Heart right ventricle (tissue), 16 donors: ENCODE measurements at regions not wholly inside any gene's neighbourhood (a gene's known extent, or its start where the extent isn't known, plus 50 kb on each side); places are given as distances from the start of the nearest gene placed in this dataset.

Experiments
- ATAC-seq, 8 donors: fragments of 200-7000 bp; cut with Tn5 transposase; one replicate each; pipeline ENCODE4 v1.9.1; 2020; ENCODE audit warnings: mild to moderate bottlenecking in 8 of 8, moderate library complexity in 8 of 8, moderate number of reproducible peaks in 1 of 8
- DNase-seq, 2 donors: peaks; one replicate each; pipeline ENCODE4 v3.0.0-alpha.2; 2020
- H3K27ac ChIP-seq, 10 donors: fragments of 200-600 bp; sonication (generic) in 2 of 10; one replicate each; pipeline versions ENCODE4 v1.5.0 to v1.8.0; 2020 to 2022; ENCODE audit warnings: mild to moderate bottlenecking in 3 of 10
- H3K27me3 ChIP-seq, 7 donors: fragments of 200-600 bp; one replicate each; pipeline ENCODE4 v1.8.0; 2021 to 2022; ENCODE audit warnings: mild to moderate bottlenecking in 2 of 7
- H3K36me3 ChIP-seq, 9 donors: fragments of 200-600 bp; sonication (generic) in 1 of 9; one replicate each; pipeline versions ENCODE4 v1.5.0 to v1.8.0; 2020 to 2022; ENCODE audit warnings: mild to moderate bottlenecking in 2 of 9
- H3K4me1 ChIP-seq, 9 donors: fragments of 200-600 bp; sonication (generic) in 1 of 9; one replicate each; pipeline versions ENCODE4 v1.5.0 to v1.8.0; 2020 to 2022; ENCODE audit warnings: mild to moderate bottlenecking in 4 of 9
- H3K4me3 ChIP-seq, 10 donors: fragments of 200-600 bp; sonication (generic) in 2 of 10; one replicate each; pipeline versions ENCODE4 v1.5.0 to v1.8.0; 2020 to 2022; ENCODE audit warnings: mild to moderate bottlenecking in 7 of 10, moderate library complexity in 2 of 10
- H3K9me3 ChIP-seq, 11 donors: fragments of 200-600 bp in 10 of 11; sonication (generic) in 2 of 11; one replicate each; pipeline versions ENCODE4 v1.5.0 to v1.8.0; 2013 to 2022; ENCODE audit warnings: mild to moderate bottlenecking in 2 of 11, control low read depth in 1 of 11, moderate library complexity in 1 of 11
- WGBS, 2 donors: extraction: QIAGEN DNeasy Blood & Tissue Kit; methylation state at CpG; one replicate each; pipeline ENCODE4 v1.1.7; 2013; ENCODE audit warnings: inconsistent platforms in 1 of 2; 5-methylcytosine and 5-hydroxymethylcytosine counted together
- intact Hi-C, 10 donors: fragments of 100-400 bp; cut with DNase I; formaldehyde crosslinking; loops; one replicate each; pipeline versions ENCODE4 v1.11.1 to v1.14.2; 2022
- TF ChIP-seq, protein P1 (sequence below), 9 donors: fragments of 200-600 bp; sonication (generic) in 2 of 9; IDR thresholded peaks; one replicate each; pipeline versions ENCODE4 v1.5.0 to v1.8.0; 2021 to 2022; ENCODE audit warnings: antibody characterized with exemption in 9 of 9, mild to moderate bottlenecking in 5 of 9, moderate library complexity in 1 of 9
- donor health status: Arrhythmogenic right ventricular cardiomyopathy.
- donor health status: ischemic (EF 13 %, LVEDD 7.1; RV severe dilation, severe dysfunction).
- donor health status: healthy with polysubstance abuse.
- donor health status: DM: no; HTN: yes; CAD: no.
- donor health status: DM: no; HTN: no; CAD: no.
- donor health status: ischemic (EF 25% LVEDD 6.9; RV normal size, moderate dysfunction).
- donor health status: ischemic (EF 25% LVEDD 5.7; RV mildly dilated, moderate dysfunction).
- donor health status: healthy.
- donor health status: DM: yes; HTN: yes; CAD: no.
- donor health status: Ischemic cardiomyopathy.
- donor health status: ischemic (EF 35%, LVEDD 5.7; RV mildly dilated, moderate dysfunction).
- donor health status: nonischemic (EF 11% LVEDD 7.7; RV severe dilation, severe dysfunction).
- donor health status: DM: yes; HTN: yes; CAD: no.
- donor health status: PGD.
- donor health status: ischemic (EF 29% LVEDD 5.4; RV normal size, mild dysfunction).
- donor health status: nonischemic (EF 23%, LVEDD 6.1; RV moderate dilation, normal function).

DNA sequence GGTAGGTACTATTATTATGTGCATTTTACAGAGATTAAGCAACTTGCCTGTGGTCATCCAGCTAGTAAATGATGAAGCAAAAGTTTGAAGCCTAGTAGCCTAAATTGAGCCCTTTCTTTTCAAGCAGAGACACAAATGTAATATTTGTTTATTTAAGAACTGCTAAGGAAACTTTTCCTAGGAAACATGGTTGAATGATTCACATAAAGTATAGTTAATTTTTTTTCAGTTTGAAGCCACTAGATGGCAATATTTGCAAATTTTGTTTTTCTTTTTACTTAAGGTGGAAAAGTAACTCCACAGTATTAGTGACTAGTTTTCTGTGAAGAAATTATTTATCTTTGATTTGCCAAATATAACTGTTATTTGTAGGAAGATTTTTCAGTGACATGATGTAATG lies 52.8 kb upstream of the ANKRD17 start:
- H3K9me3 ChIP-seq: peaks cover 0 to 6% (median 0%) of the 10 kb centered on the region in 11 donors
- H3K27me3 ChIP-seq: no peaks in the 10 kb centered on the region
- peaks cover 0 to 3% (median 0%) of the 10 kb centered on the region in 9 donors for H3K4me1 ChIP-seq
- TF ChIP-seq, protein P1, sequence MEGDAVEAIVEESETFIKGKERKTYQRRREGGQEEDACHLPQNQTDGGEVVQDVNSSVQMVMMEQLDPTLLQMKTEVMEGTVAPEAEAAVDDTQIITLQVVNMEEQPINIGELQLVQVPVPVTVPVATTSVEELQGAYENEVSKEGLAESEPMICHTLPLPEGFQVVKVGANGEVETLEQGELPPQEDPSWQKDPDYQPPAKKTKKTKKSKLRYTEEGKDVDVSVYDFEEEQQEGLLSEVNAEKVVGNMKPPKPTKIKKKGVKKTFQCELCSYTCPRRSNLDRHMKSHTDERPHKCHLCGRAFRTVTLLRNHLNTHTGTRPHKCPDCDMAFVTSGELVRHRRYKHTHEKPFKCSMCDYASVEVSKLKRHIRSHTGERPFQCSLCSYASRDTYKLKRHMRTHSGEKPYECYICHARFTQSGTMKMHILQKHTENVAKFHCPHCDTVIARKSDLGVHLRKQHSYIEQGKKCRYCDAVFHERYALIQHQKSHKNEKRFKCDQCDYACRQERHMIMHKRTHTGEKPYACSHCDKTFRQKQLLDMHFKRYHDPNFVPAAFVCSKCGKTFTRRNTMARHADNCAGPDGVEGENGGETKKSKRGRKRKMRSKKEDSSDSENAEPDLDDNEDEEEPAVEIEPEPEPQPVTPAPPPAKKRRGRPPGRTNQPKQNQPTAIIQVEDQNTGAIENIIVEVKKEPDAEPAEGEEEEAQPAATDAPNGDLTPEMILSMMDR (IDR thresholded peaks at IDR 0.05): peak in 7 of 9 donors; percentile 16 to 59 (median 46)
- no peak overlapping the region for H3K4me3 ChIP-seq
- H3K36me3 ChIP-seq: no peaks in the 10 kb centered on the region
- H3K27ac ChIP-seq: no peak overlapping the region
- intact Hi-C loops: loop anchor here in 6 of 10 donors (5.0 to 10.0 kb wide), 2 partner anchors 341 to 343 kb away; no protein-coding TSS in a partner anchor
- ATAC-seq (no peak), DNase-seq (no peak)

- DNase-seq (no peak), ATAC-seq (no peak)
- H3K9me3 ChIP-seq: peaks cover 0 to 6% (median 0%) of the 10 kb centered on the region in 11 donors
- no peaks in the 10 kb centered on the region for H3K36me3 ChIP-seq
- no peak overlapping the region for H3K27ac ChIP-seq
- 70 to 71% methylated on average over 3 of the region's 3 CpGs for WGBS, 2 donors
- H3K4me1 ChIP-seq: peaks cover 0 to 3% (median 0%) of the 10 kb centered on the region in 9 donors
- H3K4me3 ChIP-seq: no peak overlapping the region
- TF ChIP-seq, protein P1 (IDR thresholded peaks at IDR 0.05): no peak
- intact Hi-C loops: no loop called here
- H3K27me3 ChIP-seq: no peaks in the 10 kb centered on the region
These were observed 50.6 kb upstream of the ANKRD17 start for GRCh38 chr4:73309211-73309610.
